GM12878 (cell line): ENCODE measurements at regions not wholly inside any gene's neighbourhood (a gene's known extent, or its start where the extent isn't known, plus 50 kb on each side); places are given as distances from the start of the nearest gene placed in this dataset.

ENCODE experiments used
- ATAC-seq: fragments of 200-7000 bp; cut with Tn5 transposase; 3 replicates; pipeline ENCODE4 v1.9.1; 2020; ENCODE audit warnings: mild to moderate bottlenecking, moderate library complexity
- BruUV-seq: library from RNA; stranded (reverse); fragments of 400-500 nt; replicated peaks from 2 replicates; lab custom pipeline; 2021; lab: Mats Ljungman, UMichigan
- CTCF ChIA-PET: fragments of 300-600 bp; sonication (Branson Sonifier 250); formaldehyde crosslinking; extraction: SDS; loops from one replicate; lab custom pipeline; 2021; ENCODE audit warnings: inconsistent platforms; lab: Yijun Ruan, JAX
- POLR2A ChIA-PET: fragments of 350-600 bp; formaldehyde crosslinking; extraction: SDS; loops from one replicate; lab custom pipeline; 2021; ENCODE audit warnings: inconsistent platforms; lab: Charles Lee
- RAD21 ChIA-PET: fragments of 300-600 bp; sonication (Branson Sonifier 250); formaldehyde crosslinking; loops from one replicate; lab custom pipeline; 2023; ENCODE audit warnings: antibody characterized with exemption; ENCODE audit not compliant: unreplicated experiment; lab: Charles Lee
- SMC1A ChIA-PET: fragments of 300-600 bp; sonication (Branson Sonifier 250); formaldehyde crosslinking; loops from one replicate; lab custom pipeline; 2023; ENCODE audit not compliant: unreplicated experiment, uncharacterized antibody; lab: Charles Lee
- DNase-seq: peaks from one replicate; pipeline ENCODE4 v3.0.0-alpha.2; 2011; ENCODE audit warnings: low read depth, low spot score
- FAIRE-seq: peaks from 3 replicates; lab custom pipeline; 2011; peaks lifted over from hg19 to GRCh38; lab: Jason Lieb, UNC
- H2AFZ ChIP-seq: 2 replicates; pipeline ENCODE4 v1.6.0; 2011; ENCODE audit warnings: low read depth, low read length, control low read depth; ENCODE audit not compliant: control insufficient read depth
- H3K27ac ChIP-seq: 2 replicates; pipeline ENCODE4 v1.5.1; 2011; ENCODE audit warnings: control low read depth; ENCODE audit not compliant: control insufficient read depth, insufficient read depth
- H3K27me3 ChIP-seq, 2 experiments: replicated peaks in 1 of 2; 2 replicates each; pipeline versions ENCODE4 v1.6.0 to v1.6.1; 2011; ENCODE audit warnings: low read length in 1 of 2; ENCODE audit not compliant: control insufficient read depth in 2 of 2, insufficient read depth in 2 of 2
- H3K36me3 ChIP-seq, 2 experiments: 2 replicates each; pipeline ENCODE4 v1.5.1; 2011; ENCODE audit warnings: low read length in 1 of 2; ENCODE audit not compliant: control insufficient read depth in 2 of 2, insufficient read depth in 2 of 2
- H3K4me1 ChIP-seq: 2 replicates; pipeline ENCODE4 v1.6.1; 2011; ENCODE audit warnings: mild to moderate bottlenecking, low read length, moderate library complexity, mixed read lengths; ENCODE audit not compliant: control insufficient read depth, insufficient read depth
- H3K4me2 ChIP-seq: 2 replicates; pipeline ENCODE4 v1.6.0; 2011; ENCODE audit warnings: control low read depth; ENCODE audit not compliant: control insufficient read depth, insufficient read depth
- H3K4me3 ChIP-seq: fragments of 200-600 bp; sonication (generic); 2 replicates; pipeline ENCODE4 v1.5.1; 2016
- H3K79me2 ChIP-seq: 2 replicates; pipeline ENCODE4 v1.6.0; 2011; ENCODE audit warnings: low read length; ENCODE audit not compliant: control insufficient read depth, insufficient read depth
- H3K9ac ChIP-seq: 2 replicates; pipeline ENCODE4 v1.8.0; 2011; ENCODE audit warnings: low read length, control low read depth, mixed read lengths; ENCODE audit not compliant: control insufficient read depth, insufficient read depth
- H3K9me3 ChIP-seq: replicated peaks from 3 replicates; pipeline ENCODE4 v1.5.1; 2011; ENCODE audit warnings: mild to moderate bottlenecking, low read length; ENCODE audit not compliant: control insufficient read depth, insufficient read depth
- H4K20me1 ChIP-seq: 2 replicates; pipeline ENCODE4 v1.6.0; 2011; ENCODE audit not compliant: control insufficient read depth, insufficient read depth
- ATF3 ChIP-seq: IDR thresholded peaks from 2 replicates; pipeline ENCODE4 v1.6.1; 2011; ENCODE audit warnings: low read depth, mild to moderate bottlenecking, low read length, moderate library complexity, borderline replicate concordance; ENCODE audit errors: extremely low read depth
- ATF7 ChIP-seq: fragments of 450-650 bp; IDR thresholded peaks from 2 replicates; pipeline ENCODE4 v1.6.1; 2016; ENCODE audit warnings: low read depth, mild to moderate bottlenecking
- BACH1 ChIP-seq: fragments of 450-650 bp; IDR thresholded peaks from 2 replicates; pipeline ENCODE4 v1.6.1; 2017; ENCODE audit warnings: mild to moderate bottlenecking, borderline replicate concordance
- BCLAF1 ChIP-seq: fragments of 450-650 bp; IDR thresholded peaks from 2 replicates; pipeline ENCODE4 v1.6.1; 2017; ENCODE audit warnings: antibody characterized with exemption, mild to moderate bottlenecking, moderate library complexity
- CREM ChIP-seq: IDR thresholded peaks from 2 replicates; pipeline ENCODE4 v1.6.1; 2014; ENCODE audit warnings: antibody characterized with exemption, low read depth
- E2F4 ChIP-seq: IDR thresholded peaks from 2 replicates; pipeline ENCODE4 v1.6.1; 2012; ENCODE audit warnings: low read depth, low read length, improper control_type of control experiment
- HDAC2 ChIP-seq: fragments of 200-600 bp; sonication (generic); IDR thresholded peaks from 2 replicates; pipeline ENCODE4 v1.6.1; 2017
- JUND ChIP-seq: IDR thresholded peaks from 2 replicates; pipeline ENCODE4 v1.6.1; 2012; ENCODE audit warnings: low read depth, mild to moderate bottlenecking, low read length, improper control_type of control experiment, moderate library complexity
- KDM1A ChIP-seq: fragments of 200-600 bp; sonication (generic); IDR thresholded peaks from 2 replicates; pipeline ENCODE4 v1.6.1; 2016; ENCODE audit warnings: borderline replicate concordance
- POLR2A ChIP-seq: IDR thresholded peaks from 2 replicates; pipeline ENCODE4 v1.6.1; 2011; ENCODE audit warnings: low read depth, mild to moderate bottlenecking, low read length
- RELA ChIP-seq: fragments of 450-650 bp; IDR thresholded peaks from 2 replicates; pipeline ENCODE4 v1.8.0; 2014; ENCODE audit warnings: borderline replicate concordance; ENCODE audit not compliant: partially characterized antibody
- RUNX3 ChIP-seq: IDR thresholded peaks from 2 replicates; pipeline ENCODE4 v1.6.1; 2012; ENCODE audit warnings: low read length, inconsistent platforms
- SIX5 ChIP-seq: IDR thresholded peaks from 2 replicates; pipeline ENCODE4 v1.6.1; 2011; ENCODE audit warnings: mild to moderate bottlenecking, low read depth, low read length, moderate library complexity; ENCODE audit not compliant: severe bottlenecking
- STAT1 ChIP-seq: fragments of 450-650 bp; conservative IDR thresholded peaks from 2 replicates; pipeline ENCODE4 v1.6.1; 2014; ENCODE audit warnings: antibody characterized with exemption, mild to moderate bottlenecking
- ZBED1 ChIP-seq: IDR thresholded peaks from 2 replicates; pipeline ENCODE4 v1.6.1; 2016; ENCODE audit warnings: borderline replicate concordance
- whole genome bisulfite sequencing: methylation state at CpG from one replicate; pipeline ENCODE4 v1.1.6; 2016; ENCODE audit warnings: low lambda C conversion rate; ENCODE audit not compliant: insufficient replicate concordance, insufficient coverage; ENCODE audit errors: missing lambda C conversion rate; 5-methylcytosine and 5-hydroxymethylcytosine counted together
- in situ Hi-C: fragments of 300-500 bp; cut with MboI; formaldehyde crosslinking; loops from 9 replicates; pipeline ENCODE4 v1.14.3; 2018; ENCODE audit warnings: mixed read lengths
- intact Hi-C: fragments of 100-400 bp; cut with micrococcal nuclease; formaldehyde crosslinking; loops from one replicate; pipeline ENCODE4 v1.14.2; 2022; ENCODE audit not compliant: unreplicated experiment

GRCh38 chr5:17361331-17361730 lies 136.7 kb upstream of the TAF11L2 start (continued):
- TF ChIP-seq RELA (no peak), POLR2A (no peak), JUND (no peak), ATF3 (no peak), HDAC2 (no peak), CREM (no peak), BACH1 (no peak)

GRCh38 chr5:17364987-17365810 lies 132.8 kb upstream of the TAF11L2 start:
- H3K9ac ChIP-seq = no peak overlapping the region
- CTCF ChIA-PET = no interaction called here
- in situ Hi-C loops (no loop called here), intact Hi-C loops (no loop called here)
- H3K27ac ChIP-seq = no peak overlapping the region
- H3K27me3 ChIP-seq = no peaks in the 10 kb centered on the region
- no peak for FAIRE-seq
- no peaks in the 10 kb centered on the region for H3K4me1 ChIP-seq
- no peaks in the 10 kb centered on the region for H3K9me3 ChIP-seq
- no peak for DNase-seq
- no peaks in the 10 kb centered on the region for H3K36me3 ChIP-seq
- 19% methylated on average over 4 of the region's 4 CpGs for WGBS
- TF ChIP-seq KDM1A (no peak), BCLAF1 (no peak), E2F4 (no peak), STAT1 (no peak), RUNX3 (no peak), ATF7 (no peak), ZBED1 (no peak), SIX5 (no peak)
- BruUV-seq = no TSS peak
- no peaks in the 10 kb centered on the region for H4K20me1 ChIP-seq
- no peak overlapping the region for H3K4me2 ChIP-seq
- no peaks in the 10 kb centered on the region for H3K79me2 ChIP-seq
- SMC1A ChIA-PET = interaction anchor here (1.4 to 2.1 kb wide), 2 partner anchors 59 to 139 kb away, joined by 3 to 4 read pairs; no protein-coding TSS in a partner anchor
- no peak overlapping the region for H3K4me3 ChIP-seq
- no peak for ATAC-seq
- no peak overlapping the region for H2AFZ ChIP-seq
- RAD21 ChIA-PET = no interaction called here
- POLR2A ChIA-PET = no interaction called here
